H1 (cell line): ENCODE measurements at regions not wholly inside any gene's neighbourhood (a gene's known extent, or its start where the extent isn't known, plus 50 kb on each side); places are given as distances from the start of the nearest gene placed in this dataset.

Experiments
- CTCF ChIA-PET: fragments of 300-600 bp; sonication (Branson Sonifier 250); formaldehyde crosslinking; loops from one replicate; lab custom pipeline; 2021; ENCODE audit not compliant: partially characterized antibody; lab: Charles Lee
- POLR2A ChIA-PET: fragments of 300-600 bp; sonication (Branson Sonifier 250); formaldehyde crosslinking; loops from one replicate; lab custom pipeline; 2021; ENCODE audit warnings: inconsistent platforms; ENCODE audit not compliant: partially characterized antibody; lab: Charles Lee
- DNase-seq, 2 experiments: peaks; one replicate each; pipeline versions ENCODE4 v3.0.0 to v3.0.0-alpha.2; 2010 to 2022; ENCODE audit warnings: low spot score in 2 of 2, low read depth in 1 of 2, mixed read lengths in 1 of 2
- FAIRE-seq: peaks from 2 replicates; lab custom pipeline; 2011; peaks lifted over from hg19 to GRCh38; lab: Jason Lieb, UNC
- H2AFZ ChIP-seq: 2 replicates; pipeline ENCODE4 v1.8.1; 2012; ENCODE audit warnings: low read length, inconsistent platforms
- H2AK5ac ChIP-seq: 2 replicates; pipeline ENCODE4 v1.6.1; 2013; ENCODE audit warnings: low read depth, low read length
- H2BK120ac ChIP-seq: replicated peaks from 2 replicates; pipeline ENCODE3; 2013; ENCODE audit warnings: low read depth, low read length, inconsistent platforms
- H2BK12ac ChIP-seq: 2 replicates; pipeline ENCODE4 v1.6.1; 2013; ENCODE audit warnings: low read depth, low read length
- H2BK15ac ChIP-seq: 2 replicates; pipeline ENCODE4 v1.6.1; 2013; ENCODE audit warnings: low read length
- H2BK20ac ChIP-seq: 2 replicates; pipeline ENCODE4 v1.6.1; 2013; ENCODE audit warnings: low read length
- H2BK5ac ChIP-seq: 2 replicates; pipeline ENCODE4 v1.6.1; 2013; ENCODE audit warnings: low read depth, low read length
- H3K14ac ChIP-seq: 2 replicates; pipeline ENCODE4 v1.6.1; 2013; ENCODE audit warnings: inconsistent platforms; ENCODE audit not compliant: insufficient read length
- H3K18ac ChIP-seq: 2 replicates; pipeline ENCODE4 v1.6.1; 2013; ENCODE audit warnings: low read length; ENCODE audit errors: extremely low read depth
- H3K23ac ChIP-seq: 2 replicates; pipeline ENCODE4 v1.6.1; 2013; ENCODE audit warnings: inconsistent platforms; ENCODE audit not compliant: insufficient read length
- H3K23me2 ChIP-seq: 2 replicates; pipeline ENCODE4 v1.6.1; 2013; ENCODE audit warnings: low read depth, low read length
- H3K27ac ChIP-seq: 2 replicates; pipeline ENCODE4 v1.6.1; 2011; ENCODE audit warnings: low read depth, low read length, inconsistent platforms
- H3K27me3 ChIP-seq, 4 experiments: replicated peaks in 1 of 4; 1 replicate in 1 of 4; 2 replicates in 3 of 4; pipeline versions ENCODE4 v1.6.1 to v1.8.1; 2011 to 2013; ENCODE audit warnings: low read length in 3 of 4, mild to moderate bottlenecking in 3 of 4, inconsistent platforms in 2 of 4, mixed read lengths in 2 of 4, moderate library complexity in 1 of 4; ENCODE audit not compliant: control insufficient read depth in 3 of 4, insufficient read depth in 3 of 4; ENCODE audit errors: extremely low read depth in 1 of 4
- H3K36me3 ChIP-seq, 4 experiments: 2 replicates each; pipeline versions ENCODE4 v1.6.1 to v1.8.1; 2011 to 2013; ENCODE audit warnings: mild to moderate bottlenecking in 4 of 4, low read length in 3 of 4, moderate library complexity in 2 of 4, control low read depth in 1 of 4, inconsistent platforms in 1 of 4; ENCODE audit not compliant: insufficient read depth in 4 of 4, control insufficient read depth in 2 of 4
- H3K4ac ChIP-seq: replicated peaks from 2 replicates; pipeline ENCODE3; 2013; ENCODE audit warnings: low read length, low read depth, mixed read lengths, inconsistent platforms; ENCODE audit not compliant: insufficient read length
- H3K4me1 ChIP-seq, 4 experiments: replicated peaks in 1 of 4; 1 replicate in 1 of 4; 2 replicates in 3 of 4; pipeline versions ENCODE4 v1.6.1 to v1.8.1; 2011 to 2013; ENCODE audit warnings: low read length in 3 of 4, inconsistent platforms in 2 of 4, mixed read lengths in 1 of 4; ENCODE audit not compliant: insufficient read depth in 4 of 4, control insufficient read depth in 3 of 4
- H3K4me2 ChIP-seq, 2 experiments: 2 replicates each; pipeline versions ENCODE4 v1.6.1 to v1.8.1; 2011 to 2013; ENCODE audit warnings: low read depth in 2 of 2, low read length in 2 of 2, control low read depth in 1 of 2, inconsistent platforms in 1 of 2, mild to moderate bottlenecking in 1 of 2; ENCODE audit not compliant: insufficient read depth in 1 of 2
- H3K4me3 ChIP-seq, 4 experiments: fragments of 200-600, 300-600 bp in 1 of 4; sonication (generic), shearing (Covaris generic), sonication (Bioruptor Twin) in 1 of 4; 2 replicates each; pipeline versions ENCODE4 v1.5.1 to v1.8.1; 2011 to 2016; ENCODE audit warnings: low read length in 4 of 4, low read depth in 3 of 4, control low read depth in 2 of 4, inconsistent platforms in 2 of 4, mild to moderate bottlenecking in 2 of 4, mixed read lengths in 1 of 4, moderate library complexity in 1 of 4; ENCODE audit not compliant: insufficient read depth in 2 of 4; ENCODE audit errors: extremely low read depth in 1 of 4
- H3K56ac ChIP-seq: replicated peaks from 2 replicates; pipeline ENCODE3; 2013; ENCODE audit warnings: low read depth, mild to moderate bottlenecking, mixed read lengths, low read length, inconsistent platforms; ENCODE audit not compliant: insufficient read length
- H3K79me1 ChIP-seq: 2 replicates; pipeline ENCODE4 v1.6.1; 2013; ENCODE audit warnings: low read depth, low read length, control low read depth
- H3K79me2 ChIP-seq, 2 experiments: 2 replicates each; pipeline versions ENCODE4 v1.6.1 to v1.8.1; 2012 to 2013; ENCODE audit warnings: low read length in 2 of 2, mild to moderate bottlenecking in 2 of 2, inconsistent platforms in 1 of 2; ENCODE audit not compliant: insufficient read depth in 2 of 2, control insufficient read depth in 1 of 2
- H3K9ac ChIP-seq, 4 experiments: replicated peaks in 1 of 4; 1 replicate in 1 of 4; 2 replicates in 3 of 4; pipeline versions ENCODE4 v1.6.1 to v1.8.1; 2011 to 2013; ENCODE audit warnings: low read depth in 3 of 4, low read length in 3 of 4, control low read depth in 2 of 4, mild to moderate bottlenecking in 2 of 4, moderate library complexity in 2 of 4, inconsistent platforms in 1 of 4; ENCODE audit errors: extremely low read depth in 1 of 4
- H3K9me3 ChIP-seq, 2 experiments: 2 replicates each; pipeline versions ENCODE4 v1.6.1 to v1.8.1; 2012 to 2013; ENCODE audit warnings: mild to moderate bottlenecking in 2 of 2, moderate library complexity in 2 of 2, control low read depth in 1 of 2, inconsistent platforms in 1 of 2, low read depth in 1 of 2, low read length in 1 of 2, mixed read lengths in 1 of 2; ENCODE audit not compliant: insufficient read depth in 2 of 2
- H4K20me1 ChIP-seq, 2 experiments: replicated peaks in 1 of 2; 2 replicates each; pipeline versions ENCODE3 to v1.8.1; 2011 to 2013; ENCODE audit warnings: inconsistent platforms in 2 of 2, low read length in 2 of 2, mild to moderate bottlenecking in 1 of 2; ENCODE audit not compliant: insufficient read depth in 2 of 2, control insufficient read depth in 1 of 2
- H4K5ac ChIP-seq: 2 replicates; pipeline ENCODE4 v1.6.1; 2013; ENCODE audit warnings: low read length, low read depth, mixed read lengths, inconsistent platforms; ENCODE audit not compliant: insufficient read length
- H4K8ac ChIP-seq: 2 replicates; pipeline ENCODE4 v1.8.0; 2013; ENCODE audit warnings: mild to moderate bottlenecking, moderate library complexity, low read length, inconsistent platforms; ENCODE audit not compliant: insufficient read depth; ENCODE audit errors: extremely low read depth
- H4K91ac ChIP-seq: replicated peaks from 2 replicates; pipeline ENCODE3; 2013; ENCODE audit warnings: low read length, mixed read lengths, inconsistent platforms; ENCODE audit not compliant: insufficient read length
- CEBPB ChIP-seq: IDR thresholded peaks from 2 replicates; pipeline ENCODE4 v1.6.1; 2012; ENCODE audit warnings: low read depth, low read length
- CTBP2 ChIP-seq: IDR thresholded peaks from 2 replicates; pipeline ENCODE4 v1.7.0; 2011; ENCODE audit warnings: borderline replicate concordance, mild to moderate bottlenecking, moderate library complexity, mixed read lengths, low read length; ENCODE audit not compliant: insufficient read depth, insufficient read length
- GABPA ChIP-seq: IDR thresholded peaks from 2 replicates; pipeline ENCODE4 v1.6.1; 2011; ENCODE audit warnings: mild to moderate bottlenecking, low read length, moderate library complexity, borderline replicate concordance; ENCODE audit not compliant: insufficient read depth
- KDM5A ChIP-seq: fragments of 200-600 bp; IDR thresholded peaks from 2 replicates; pipeline ENCODE4 v1.7.1; 2012; ENCODE audit warnings: mild to moderate bottlenecking, low read length, inconsistent platforms, mixed read lengths
- RBBP5 ChIP-seq: IDR thresholded peaks from 2 replicates; pipeline ENCODE4 v1.7.1; 2012; ENCODE audit warnings: low read depth, mild to moderate bottlenecking, inconsistent platforms, low read length, moderate library complexity, borderline replicate concordance
- RNF2 ChIP-seq: fragments of 200-900, 300-1000 bp; sonication (generic); IDR thresholded peaks from 2 replicates; pipeline ENCODE4 v1.7.1; 2016; ENCODE audit warnings: borderline replicate concordance, low read depth, mild to moderate bottlenecking, antibody characterized with exemption, low read length; ENCODE audit not compliant: poor library complexity, severe bottlenecking; ENCODE audit errors: missing control alignments
- RXRA ChIP-seq: IDR thresholded peaks from 2 replicates; pipeline ENCODE4 v1.6.1; 2011; ENCODE audit warnings: low read depth, mild to moderate bottlenecking, low read length, moderate library complexity; ENCODE audit not compliant: insufficient read depth
- SP4 ChIP-seq: IDR thresholded peaks from 2 replicates; pipeline ENCODE4 v1.6.1; 2012; ENCODE audit warnings: low read length, inconsistent platforms
- WGBS, 2 experiments: shearing (Covaris generic) in 1 of 2; methylation state at CpG; one replicate each; pipeline versions ENCODE4 v1.1.6 to v1.1.7; 2013 to 2015; ENCODE audit warnings: low lambda C conversion rate in 2 of 2, mixed read lengths in 2 of 2, inconsistent platforms in 1 of 2, low coverage in 1 of 2, missing lambda C conversion rate in 1 of 2; ENCODE audit not compliant: insufficient replicate concordance in 2 of 2, insufficient coverage in 1 of 2, insufficient read length in 1 of 2; ENCODE audit errors: extremely low coverage in 1 of 2, missing lambda C conversion rate in 1 of 2; 5-methylcytosine and 5-hydroxymethylcytosine counted together
- TF ChIP-seq, protein P1 (sequence below): IDR thresholded peaks from 2 replicates; pipeline ENCODE4 v1.6.1; 2011; ENCODE audit warnings: low read length, improper control_type of control experiment
- TF ChIP-seq, protein P2 (sequence below): IDR thresholded peaks from 2 replicates; pipeline ENCODE4 v1.6.1; 2012; ENCODE audit warnings: inconsistent platforms

DNA sequence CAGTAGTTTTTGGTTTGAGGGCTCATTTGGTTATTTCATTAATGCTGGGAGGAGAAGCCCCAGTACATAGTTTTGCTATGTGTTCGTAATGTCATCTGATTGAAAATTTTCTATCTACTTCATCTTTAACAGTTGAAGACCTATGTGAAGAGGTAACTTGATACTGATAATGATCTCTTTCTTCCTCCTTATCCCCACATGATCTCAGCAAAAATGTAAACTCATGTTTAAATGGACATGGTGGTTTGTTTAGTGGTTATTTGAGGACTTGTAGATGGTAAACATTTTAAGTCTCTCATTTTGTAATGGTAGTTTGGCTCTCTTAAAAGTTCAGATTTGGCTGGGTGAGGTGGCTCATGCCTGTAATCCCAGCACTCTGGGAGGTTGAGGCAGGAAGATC is 53.7 kb upstream of the SPTBN2 start:
- H3K14ac ChIP-seq, result no peak overlapping the region
- no peak overlapping the region for H3K18ac ChIP-seq
- no peak overlapping the region for H3K4ac ChIP-seq
- ChIA-PET POLR2A (no interaction called here), CTCF (interaction anchor here (1.0 kb wide), 1 partner anchor 47 kb away, joined by 3 read pairs; no protein-coding TSS in a partner anchor)
- no peak overlapping the region for H4K8ac ChIP-seq
- no peak overlapping the region for H2BK15ac ChIP-seq
- H2AK5ac ChIP-seq, result no peak overlapping the region
- H3K56ac ChIP-seq, result no peak overlapping the region
- no peak overlapping the region for H4K5ac ChIP-seq
- no peaks in the 10 kb centered on the region for H3K9me3 ChIP-seq
- H2BK5ac ChIP-seq, result no peak overlapping the region
- H3K9ac ChIP-seq, result no peak overlapping the region
- 87% methylated on average over 1 of the region's 1 CpG; no CpG with 5 or more reads in 1 of the 2 experiments for WGBS, 2 experiments
- H3K23me2 ChIP-seq, result no peaks in the 10 kb centered on the region
- H3K23ac ChIP-seq, result no peak overlapping the region
- no peaks in the 10 kb centered on the region for H3K4me1 ChIP-seq
- no peaks in the 10 kb centered on the region for H3K79me1 ChIP-seq
- no peak overlapping the region for H3K4me2 ChIP-seq
- H2AFZ ChIP-seq, result no peak overlapping the region
- H3K79me2 ChIP-seq, result no peaks in the 10 kb centered on the region
- FAIRE-seq, result no peak
- H3K4me3 ChIP-seq, result no peak overlapping the region
- H2BK120ac ChIP-seq, result no peak overlapping the region
- no peak overlapping the region for H4K91ac ChIP-seq
- no peaks in the 10 kb centered on the region; a peak in 1 of 8 replicates for H3K36me3 ChIP-seq
- no peak overlapping the region for H2BK12ac ChIP-seq
- no peak overlapping the region for H3K27ac ChIP-seq
- no peak overlapping the region for H2BK20ac ChIP-seq
- H3K27me3 ChIP-seq, result no peaks in the 10 kb centered on the region
- H4K20me1 ChIP-seq, result no peaks in the 10 kb centered on the region
- no peak for DNase-seq
- no peak for TF ChIP-seq KDM5A
- TF ChIP-seq GABPA, result no peak
- TF ChIP-seq CEBPB, result no peak
- TF ChIP-seq, protein P1, sequence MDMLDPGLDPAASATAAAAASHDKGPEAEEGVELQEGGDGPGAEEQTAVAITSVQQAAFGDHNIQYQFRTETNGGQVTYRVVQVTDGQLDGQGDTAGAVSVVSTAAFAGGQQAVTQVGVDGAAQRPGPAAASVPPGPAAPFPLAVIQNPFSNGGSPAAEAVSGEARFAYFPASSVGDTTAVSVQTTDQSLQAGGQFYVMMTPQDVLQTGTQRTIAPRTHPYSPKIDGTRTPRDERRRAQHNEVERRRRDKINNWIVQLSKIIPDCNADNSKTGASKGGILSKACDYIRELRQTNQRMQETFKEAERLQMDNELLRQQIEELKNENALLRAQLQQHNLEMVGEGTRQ, result no peak
- no peak for TF ChIP-seq SP4
- TF ChIP-seq, protein P2, sequence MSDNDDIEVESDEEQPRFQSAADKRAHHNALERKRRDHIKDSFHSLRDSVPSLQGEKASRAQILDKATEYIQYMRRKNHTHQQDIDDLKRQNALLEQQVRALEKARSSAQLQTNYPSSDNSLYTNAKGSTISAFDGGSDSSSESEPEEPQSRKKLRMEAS, result no peak
- TF ChIP-seq RXRA, result no peak
- TF ChIP-seq RBBP5, result no peak
- TF ChIP-seq RNF2, result no peak
- no peak for TF ChIP-seq CTBP2
